ENCODE measurements at regions not wholly inside any gene's neighbourhood (a gene's known extent, or its start where the extent isn't known, plus 50 kb on each side); places are given as distances from the start of the nearest gene placed in this dataset.

- TF ChIP-seq CTCF (IDR thresholded peaks at IDR 0.05) (no peak), TCF7L2 (IDR thresholded peaks at IDR 0.05; ENCODE audit: low read depth, low read length) (no peak), REST (IDR thresholded peaks at IDR 0.05; ENCODE audit: insufficient read depth in 1 of 2, low read depth in 2 of 2, low read length in 1 of 2) (no peak)
Measured at GRCh38 chr12:73719223-73719622, 818.4 kb upstream of the ATXN7L3B start.

Data from Panc1 (cell line).